GM04503 (cell line): ENCODE measurements at regions not wholly inside any gene's neighbourhood (a gene's known extent, or its start where the extent isn't known, plus 50 kb on each side); places are given as distances from the start of the nearest gene placed in this dataset.
"Not testable (repeated sequence)": the region's sequence is repeated elsewhere in the genome, so short reads cannot be mapped to it uniquely, and the experiment has no call there.

ENCODE experiments used
- DNase-seq: peaks from one replicate; pipeline ENCODE4 v3.0.0-alpha.2; 2012; ENCODE audit warnings: low read depth

DNA sequence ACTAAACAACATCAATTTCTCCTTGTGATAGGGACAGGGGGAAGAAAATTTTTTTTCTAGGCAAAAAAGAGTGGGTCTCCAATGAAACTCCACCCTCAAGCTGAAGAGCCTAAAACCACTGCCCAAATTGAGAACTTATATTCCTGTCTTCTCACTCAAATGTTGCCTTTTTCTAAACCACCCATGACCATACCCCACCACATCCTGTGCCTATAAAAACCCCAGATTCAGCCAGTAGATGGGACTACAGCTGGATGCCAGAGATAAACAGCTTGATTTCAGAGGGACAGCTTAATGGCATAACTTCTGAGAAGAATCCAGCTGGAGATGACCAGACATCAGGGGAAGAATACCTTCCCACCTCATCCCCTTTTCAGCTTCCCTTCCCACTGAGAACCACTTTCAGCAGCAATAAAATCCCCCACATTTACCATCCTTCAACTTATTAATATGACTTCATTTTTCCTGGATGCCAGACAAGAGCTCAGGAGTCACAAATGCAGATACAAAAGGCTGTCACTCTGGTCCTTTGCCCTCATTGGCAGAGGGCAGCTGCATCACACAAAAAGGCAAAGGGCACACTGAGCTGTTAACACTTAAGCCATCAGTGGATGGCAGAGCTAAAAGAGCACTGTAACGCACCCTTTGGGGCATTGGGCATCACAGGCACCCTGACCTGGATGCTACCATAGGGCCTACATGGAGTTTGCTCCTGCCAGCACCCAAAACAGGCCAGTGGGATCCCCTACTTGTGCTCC lies 972.5 kb upstream of the CTNND2 start:
- no peak for DNase-seq

GRCh38 chr5:12870872-12871539 lies 966.8 kb upstream of the CTNND2 start:
- DNase-seq: no peak

GRCh38 chr5:12865529-12865928 lies 961.3 kb upstream of the CTNND2 start:
- DNase-seq: no peak

- no peak for DNase-seq
Measured at GRCh38 chr5:12861886-12862654, 957.8 kb upstream of the CTNND2 start.

GRCh38 chr5:12856105-12856504 lies 951.9 kb upstream of the CTNND2 start:
- DNase-seq: not testable (repeated sequence)

DNA sequence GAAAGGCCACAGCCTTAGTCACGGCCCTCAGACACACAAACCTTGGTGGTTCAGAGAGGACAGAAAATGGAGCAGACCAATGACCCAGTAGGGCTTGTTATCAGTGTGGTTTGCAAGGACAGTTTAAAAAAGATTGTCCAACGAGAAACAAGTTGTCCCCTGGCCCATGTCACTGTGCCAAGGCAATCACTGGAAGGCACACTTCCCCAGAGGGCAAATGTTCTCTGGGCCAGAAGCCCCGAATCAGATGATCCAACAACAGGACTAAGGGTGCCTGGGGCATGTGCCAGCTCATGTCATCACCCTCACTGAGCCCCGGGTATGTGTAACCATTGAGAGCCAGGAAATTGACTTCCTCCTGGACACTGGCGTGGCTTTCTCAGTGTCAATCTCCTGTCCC lies 950.1 kb upstream of the CTNND2 start:
- DNase-seq: no peak

DNA sequence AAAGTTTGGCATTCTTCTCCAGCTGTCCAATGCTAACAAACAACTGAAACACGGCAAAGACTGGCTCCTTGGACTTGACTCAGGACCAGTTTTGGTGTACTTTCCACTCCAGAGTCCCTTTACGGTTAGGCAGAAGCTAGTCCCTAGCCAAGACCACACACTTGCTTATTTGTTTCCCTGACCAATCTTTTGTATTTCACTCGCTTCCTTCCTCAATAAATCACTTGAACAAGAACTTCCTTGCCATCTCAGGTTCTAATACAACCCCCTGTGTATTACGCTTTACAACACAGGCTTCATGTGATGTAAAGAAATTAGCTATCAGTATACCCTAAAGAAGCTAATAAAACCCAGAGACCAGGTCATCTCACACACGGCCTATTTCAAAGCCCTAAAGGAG lies 947.5 kb upstream of the CTNND2 start:
- no peak for DNase-seq

DNA sequence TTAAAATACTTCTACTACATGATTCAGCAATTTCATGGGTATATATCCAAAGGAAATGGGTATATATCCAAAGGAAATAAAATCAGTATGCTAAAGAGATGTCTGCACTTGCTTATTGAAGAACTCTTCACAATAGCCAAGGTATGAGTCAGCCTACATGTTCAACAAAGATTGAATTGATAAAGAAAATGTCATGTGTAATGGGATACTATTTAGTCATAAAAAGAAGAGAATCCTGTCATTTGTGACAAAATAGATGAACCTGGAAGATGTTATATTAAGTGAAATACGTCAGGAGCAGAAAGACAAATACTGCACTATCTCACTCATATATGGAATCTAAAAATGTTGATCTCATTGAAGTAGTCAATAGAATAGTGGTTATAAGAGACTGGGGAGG lies 944.5 kb upstream of the CTNND2 start:
- DNase-seq: no peak

DNA sequence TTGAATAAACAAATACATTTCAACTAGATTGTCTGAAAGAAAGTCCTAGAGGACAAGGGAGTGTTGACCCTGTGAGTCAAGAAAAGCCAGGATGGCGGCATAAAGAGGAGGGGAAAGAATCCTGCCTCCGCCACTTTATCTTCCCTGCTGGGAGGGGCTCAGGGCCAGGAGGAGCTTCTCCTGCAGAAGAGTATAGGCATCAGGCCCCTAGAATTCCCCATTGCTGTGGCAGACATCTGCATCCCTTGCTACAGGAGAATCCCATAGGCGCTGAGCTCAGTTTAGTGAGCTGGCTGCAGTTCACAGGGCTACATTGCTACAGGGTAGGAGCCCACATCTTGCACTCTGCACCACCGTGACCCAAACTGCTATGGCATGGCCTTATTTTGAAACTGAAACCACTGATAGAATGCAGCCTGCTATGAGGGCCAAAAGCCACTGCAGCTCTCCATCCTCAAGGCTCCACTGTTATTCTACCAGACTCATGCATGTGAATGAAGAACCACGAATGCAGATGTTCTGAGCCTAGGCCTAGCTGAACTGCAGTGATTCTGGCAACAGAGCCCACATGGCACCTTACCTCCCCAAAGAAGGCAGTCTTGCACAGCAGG lies 941.4 kb upstream of the CTNND2 start:
- DNase-seq: no peak

DNA sequence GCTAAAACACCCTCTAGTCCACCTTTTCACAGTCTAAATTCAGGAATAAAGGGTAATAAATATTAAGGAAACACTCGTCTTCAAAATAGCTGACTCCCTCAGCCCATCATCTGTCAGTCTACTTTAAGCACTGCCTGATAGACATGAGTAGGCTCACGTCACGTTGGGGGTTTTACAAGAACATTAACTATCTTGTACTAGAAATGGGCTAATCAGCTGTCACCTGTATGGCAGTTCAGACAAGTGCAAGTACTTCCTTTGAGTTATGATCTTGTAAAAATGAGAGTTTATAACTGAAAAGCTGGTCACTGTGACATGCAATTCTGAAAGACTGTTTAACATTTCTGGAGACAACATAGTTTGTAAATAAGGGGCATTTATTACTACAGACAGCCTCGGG lies 936.7 kb upstream of the CTNND2 start:
- no peak for DNase-seq

- DNase-seq: no peak
Measured at GRCh38 chr5:12837592-12837991, 933.3 kb upstream of the CTNND2 start.

GRCh38 chr5:12825163-12825562 lies 920.9 kb upstream of the CTNND2 start:
- no peak for DNase-seq

GRCh38 chr5:12805165-12805698 lies 901.0 kb upstream of the CTNND2 start:
- no peak for DNase-seq

DNA sequence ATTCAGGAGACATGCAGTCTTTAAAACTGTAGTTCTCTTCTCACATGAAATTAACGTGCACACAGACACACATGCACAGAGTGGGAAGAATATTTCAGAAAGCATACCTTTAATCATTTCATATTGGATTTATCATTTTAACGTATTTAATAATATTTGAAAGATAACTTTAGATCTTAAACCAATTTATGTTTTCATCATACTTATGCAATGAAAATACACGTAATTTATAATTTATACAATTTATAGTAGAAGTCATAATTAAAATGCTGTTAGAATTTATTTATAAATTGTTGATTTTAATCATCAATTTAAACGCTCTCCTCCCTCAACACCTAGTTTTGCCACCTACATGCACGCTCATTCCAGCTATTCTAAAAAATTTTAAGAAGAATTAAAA lies 894.9 kb upstream of the CTNND2 start:
- DNase-seq: no peak

- no peak for DNase-seq
Measured at GRCh38 chr5:12795333-12795663, 891.1 kb upstream of the CTNND2 start.

DNA sequence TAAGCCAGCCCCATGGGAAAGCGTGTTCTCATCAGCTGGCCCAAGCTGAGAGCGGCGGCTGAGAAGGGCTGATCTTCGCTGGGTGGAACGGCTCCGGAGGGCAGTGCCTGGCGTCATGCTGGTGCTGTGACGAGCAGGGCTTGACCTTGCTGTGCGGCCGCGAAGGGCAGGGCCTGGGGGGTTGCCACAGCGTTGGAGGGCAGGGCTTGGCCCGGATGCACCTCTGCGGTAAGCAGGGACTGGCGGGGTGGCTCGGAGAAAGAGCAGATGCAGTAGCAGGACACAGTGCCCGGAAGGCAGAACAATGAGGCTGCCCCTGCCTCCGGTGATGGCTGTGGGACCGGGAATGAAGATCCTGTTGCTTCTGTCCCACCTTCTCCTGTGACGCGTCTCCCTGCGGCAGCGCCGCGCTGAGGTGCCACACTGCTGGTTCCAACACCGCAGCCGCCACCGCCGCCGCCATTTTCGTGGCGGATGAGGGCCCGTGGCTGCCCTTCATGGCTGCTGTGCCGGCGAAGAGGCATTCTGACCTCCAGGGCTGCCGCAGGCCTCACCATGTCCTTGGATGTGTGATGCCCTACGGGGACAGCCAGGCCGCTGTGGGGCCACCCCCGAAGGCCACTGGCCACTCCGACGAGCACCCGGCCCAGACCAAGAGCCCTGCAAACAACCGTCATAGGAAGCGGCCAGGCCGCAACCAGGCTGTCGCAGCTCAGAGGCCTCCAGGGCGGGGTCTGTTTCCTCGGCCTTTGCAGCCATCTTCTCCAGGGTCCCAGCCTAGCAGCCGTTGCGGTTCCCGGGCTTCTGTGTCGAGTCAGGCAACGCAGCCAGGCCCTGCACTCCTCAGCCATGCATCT lies 890.5 kb upstream of the CTNND2 start:
- no peak for DNase-seq

DNA sequence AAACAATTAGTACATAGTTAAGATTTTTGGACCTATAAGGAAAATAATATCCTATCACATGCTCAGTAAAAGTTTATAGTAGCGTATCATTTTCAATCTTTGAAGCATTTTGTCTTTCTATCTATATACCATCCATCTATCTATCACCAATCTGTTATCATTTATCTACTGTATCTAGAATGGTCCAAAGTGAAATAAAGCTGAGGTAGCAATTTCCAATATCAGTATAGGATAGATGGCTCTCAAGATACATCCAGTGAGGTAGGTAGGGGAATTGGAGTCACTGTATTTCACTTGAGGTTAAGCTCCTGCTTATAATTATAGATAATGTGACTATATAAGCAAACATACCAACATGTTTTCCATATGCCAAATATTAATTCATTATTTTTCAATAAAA lies 889.1 kb upstream of the CTNND2 start:
- DNase-seq: no peak

GRCh38 chr5:12780536-12780935 lies 876.3 kb upstream of the CTNND2 start:
- DNase-seq: no peak

- DNase-seq: no peak
Measured at GRCh38 chr5:12777342-12777741, 873.1 kb upstream of the CTNND2 start.

GRCh38 chr5:12772276-12772675 lies 868.0 kb upstream of the CTNND2 start:
- DNase-seq: no peak

GRCh38 chr5:12759377-12759776 lies 855.1 kb upstream of the CTNND2 start:
- no peak for DNase-seq

DNA sequence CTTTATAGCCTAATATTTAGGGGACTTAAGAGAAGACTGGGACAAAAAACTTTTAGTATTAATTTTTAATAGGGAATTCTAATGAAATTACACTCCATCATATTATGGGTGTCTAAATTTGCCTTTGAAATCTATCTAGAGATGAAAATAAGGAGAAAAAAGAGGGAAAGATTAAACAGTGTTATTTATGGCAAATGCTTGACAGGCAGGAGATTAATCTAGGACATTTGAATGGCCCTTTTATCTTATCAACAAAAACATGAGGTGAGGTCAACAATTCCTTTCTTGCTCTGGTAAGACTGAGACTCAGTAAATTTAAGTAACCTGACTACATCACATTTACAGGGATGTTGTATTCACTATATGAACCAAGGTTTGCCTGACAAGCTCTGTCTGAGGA lies 852.8 kb upstream of the CTNND2 start:
- DNase-seq: no peak
